Stomach (tissue), 8 donors: ENCODE measurements at regions not wholly inside any gene's neighbourhood (a gene's known extent, or its start where the extent isn't known, plus 50 kb on each side); places are given as distances from the start of the nearest gene placed in this dataset.
A peak's percentile ranks its signal among the peaks of the same experiment; 100 is the strongest.

Experiments
- DNase-seq, 2 donors: peaks; one replicate each; pipeline versions ENCODE4 v3.0.0 to v3.0.0-alpha.2; 2013 to 2019
- H3K27ac ChIP-seq, 5 donors: fragments of 200-600 bp in 4 of 5; sonication (generic) in 4 of 5; one replicate each; pipeline ENCODE4 v1.5.1; 2013 to 2019; ENCODE audit warnings: mild to moderate bottlenecking in 1 of 5, moderate library complexity in 1 of 5
- H3K27me3 ChIP-seq, 3 donors: fragments of 200-600 bp; sonication (generic); one replicate each; pipeline ENCODE4 v1.5.1; 2017 to 2019; ENCODE audit warnings: mixed run types in 1 of 3
- H3K36me3 ChIP-seq, 4 donors: fragments of 200-600 bp; sonication (generic); 1 replicate in 3 of 4; 2 replicates in 1 of 4; pipeline ENCODE4 v1.5.1; 2016 to 2019
- H3K4me1 ChIP-seq, 4 donors: fragments of 200-600 bp; sonication (generic); one replicate each; pipeline ENCODE4 v1.5.1; 2016 to 2019
- H3K4me3 ChIP-seq, 4 donors: fragments of 200-600 bp; sonication (generic) in 3 of 4; one replicate each; pipeline ENCODE4 v1.5.1; 2016 to 2019; ENCODE audit warnings: mild to moderate bottlenecking in 1 of 4
- H3K9me3 ChIP-seq, 4 donors: fragments of 200-600 bp; sonication (generic); one replicate each; pipeline ENCODE4 v1.5.1; 2016 to 2019
- CTCF ChIP-seq, 7 experiments: fragments of 450-650 bp in 4 of 7; fragments of 200-600 bp in 3 of 7; sonication (generic) in 3 of 7; IDR thresholded peaks; one replicate each; pipeline ENCODE4 v1.5.1; 2016 to 2019; ENCODE audit warnings: antibody characterized with exemption in 7 of 7, control low read depth in 2 of 7, mild to moderate bottlenecking in 1 of 7
- EP300 ChIP-seq: sonication (generic); formaldehyde crosslinking; IDR thresholded peaks from one replicate; pipeline ENCODE4 v1.6.1; 2017; ENCODE audit warnings: antibody characterized with exemption
- POLR2A ChIP-seq, 4 donors: fragments of 450-650 bp; IDR thresholded peaks; one replicate each; pipeline ENCODE4 v1.6.1; 2016; ENCODE audit warnings: antibody characterized with exemption in 4 of 4, control low read depth in 2 of 4, mild to moderate bottlenecking in 1 of 4, moderate library complexity in 1 of 4
- POLR2AphosphoS5 ChIP-seq, 3 donors: sonication (generic); formaldehyde crosslinking; IDR thresholded peaks; one replicate each; pipeline ENCODE4 v1.6.1; 2016; ENCODE audit warnings: antibody characterized with exemption in 3 of 3
- WGBS, 5 donors: extraction: QIAGEN DNeasy Blood & Tissue Kit in 3 of 5; methylation state at CpG; one replicate each; pipeline versions ENCODE4 v1.1.5 to v1.1.7; 2013 to 2018; 5-methylcytosine and 5-hydroxymethylcytosine counted together
- intact Hi-C: fragments of 100-400 bp; cut with DNase I; formaldehyde crosslinking; loops from one replicate; pipeline ENCODE4 v1.15.1; 2023; ENCODE audit warnings: low total_unique reads
- donor health status: healthy with polysubstance abuse.
- donor health status: Bipolar disorder and iron deficiency.
- donor health status: healthy.

- intact Hi-C loops: no loop called here
- TF ChIP-seq POLR2A (IDR thresholded peaks at IDR 0.05) (no peak), EP300 (no peak), POLR2AphosphoS5 (IDR thresholded peaks at IDR 0.05) (no peak), CTCF (IDR thresholded peaks at IDR 0.05) (no peak)
- 93 to 97% (median 95%) methylated on average over 13 of the region's 13 CpGs for WGBS, 5 donors
- no peaks in the 10 kb centered on the region for H3K9me3 ChIP-seq
- no peaks in the 10 kb centered on the region for H3K36me3 ChIP-seq
- DNase-seq: no peak
- peaks cover 5 to 14% (median 12%) of the 10 kb centered on the region in 4 donors for H3K4me1 ChIP-seq
- no peak overlapping the region for H3K4me3 ChIP-seq
- H3K27ac ChIP-seq: no peak overlapping the region
- H3K27me3 ChIP-seq: peaks cover 0 to 13% (median 0%) of the 10 kb centered on the region in 3 donors
Measured at GRCh38 chr11:69938206-69938605, 119.0 kb upstream of the FGF3 start.

DNA sequence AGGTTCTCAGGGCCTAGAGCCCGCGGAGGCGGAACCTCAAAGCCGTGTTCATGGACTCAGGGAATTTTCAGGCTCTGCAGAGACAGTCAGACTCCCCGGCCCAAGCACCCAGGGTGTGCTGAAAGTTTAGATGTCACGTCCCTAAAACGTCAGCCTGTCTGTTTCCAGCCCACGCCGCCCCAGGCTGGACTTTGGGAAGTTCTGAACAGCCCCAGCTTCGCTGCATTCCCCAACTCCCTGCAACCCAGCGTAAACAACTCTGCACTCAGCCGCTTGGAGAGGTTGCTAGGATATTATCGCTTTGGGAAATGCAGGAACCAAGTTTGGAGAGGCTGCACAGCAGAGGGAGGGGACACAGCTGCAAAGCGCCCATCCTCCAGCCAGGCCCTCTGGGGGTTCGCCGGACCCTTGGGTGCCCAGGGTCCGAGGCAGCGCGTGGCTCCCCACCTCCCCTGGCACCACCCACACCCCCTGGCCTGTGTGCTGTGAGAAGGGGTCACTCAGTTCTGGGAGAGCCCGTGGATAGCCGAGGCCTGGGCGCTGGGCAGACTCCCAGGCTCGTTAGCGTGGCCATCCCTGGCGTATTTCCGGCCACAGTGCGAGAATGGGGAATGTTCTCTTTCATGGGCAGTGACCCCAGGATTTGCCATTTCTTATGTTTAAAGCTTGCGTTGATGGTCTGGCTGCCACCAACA lies 120.5 kb upstream of the FGF3 start:
- peak; percentile 42 to 91 for DNase-seq
- intact Hi-C loops: no loop called here

GRCh38 chr11:69940246-69940610 lies 121.0 kb upstream of the FGF3 start:
- H3K27ac ChIP-seq: peak overlapping the region in 2 of 5 donors; percentile 54 to 58
- no peaks in the 10 kb centered on the region for H3K36me3 ChIP-seq
- H3K9me3 ChIP-seq: no peaks in the 10 kb centered on the region
- no peak for TF ChIP-seq EP300
- TF ChIP-seq POLR2A (IDR thresholded peaks at IDR 0.05): no peak
- no peak for TF ChIP-seq CTCF (IDR thresholded peaks at IDR 0.05)
- no peak for TF ChIP-seq POLR2AphosphoS5 (IDR thresholded peaks at IDR 0.05)
- H3K4me3 ChIP-seq: no peak overlapping the region
- H3K4me1 ChIP-seq: peaks cover 5 to 14% (median 12%) of the 10 kb centered on the region in 4 donors
- H3K27me3 ChIP-seq: peaks cover 0 to 28% (median 0%) of the 10 kb centered on the region in 3 donors
- no peak for DNase-seq
- WGBS, 5 donors: 70 to 85% (median 81%) methylated on average over 6 of the region's 6 CpGs
- intact Hi-C loops: no loop called here

More for the DNA sequence above, 120.5 kb upstream of the FGF3 start:
- no peaks in the 10 kb centered on the region for H3K36me3 ChIP-seq
- WGBS, 5 donors: 14 to 22% (median 20%) methylated on average over 16 to 28 of the region's 28 CpGs
- H3K27me3 ChIP-seq: peaks cover 0 to 27% (median 0%) of the 10 kb centered on the region in 3 donors
- peak overlapping the region in 3 of 4 donors; percentile 10 to 34 (median 19) for H3K4me3 ChIP-seq
- H3K4me1 ChIP-seq: peaks cover 5 to 14% (median 12%) of the 10 kb centered on the region in 4 donors
- TF ChIP-seq POLR2AphosphoS5 (IDR thresholded peaks at IDR 0.05) (peak in 1 of 3 donors; percentile 37), EP300 (no peak), POLR2A (IDR thresholded peaks at IDR 0.05) (no peak), CTCF (IDR thresholded peaks at IDR 0.05) (no peak)
- peak overlapping the region in 4 of 5 donors; percentile 30 to 58 (median 52) for H3K27ac ChIP-seq
- no peaks in the 10 kb centered on the region for H3K9me3 ChIP-seq

DNA sequence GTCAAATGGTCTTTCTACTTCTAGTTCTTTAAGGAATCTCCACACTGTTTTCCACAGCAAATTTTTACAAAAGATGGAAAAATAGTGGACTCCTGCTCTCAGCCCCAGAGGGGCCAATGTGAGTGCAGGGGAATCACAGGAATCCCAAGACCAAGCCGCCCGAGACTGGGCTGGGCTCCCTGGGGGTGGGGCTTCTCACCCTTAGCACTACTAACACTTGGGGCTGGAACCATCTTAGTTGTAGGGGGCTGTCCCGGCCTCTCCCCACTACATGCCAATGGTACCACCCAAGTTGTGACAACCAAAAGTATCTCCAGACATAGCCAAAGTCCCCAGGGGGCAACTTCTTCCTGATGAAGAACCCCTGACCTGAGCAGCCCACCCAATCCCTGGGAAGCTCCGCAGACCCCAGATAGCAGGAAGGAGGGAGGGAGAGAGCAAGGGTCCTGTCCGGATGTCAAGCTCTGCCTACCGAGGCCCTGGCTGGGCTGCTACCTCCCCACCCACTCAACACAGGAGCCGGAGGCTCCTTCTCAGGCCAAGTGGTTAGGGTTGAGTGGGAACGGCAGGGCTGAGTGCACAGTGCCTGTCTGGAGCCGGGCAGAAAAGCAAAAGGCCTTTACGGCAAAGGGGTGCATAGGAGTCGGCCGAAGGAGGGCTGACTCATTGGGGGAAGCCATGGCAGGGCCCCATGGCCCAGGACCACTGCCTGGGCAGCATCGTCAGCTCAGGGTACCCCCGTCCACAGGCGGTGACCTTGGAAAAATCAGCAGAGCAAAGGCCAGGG lies 122.5 kb upstream of the FGF3 start:
- Histone ChIP-seq H3K27ac (no peak overlapping the region), H3K9me3 (no peaks in the 10 kb centered on the region), H3K4me1 (peaks cover 5 to 14% (median 12%) of the 10 kb centered on the region in 4 donors), H3K4me3 (no peak overlapping the region), H3K36me3 (no peaks in the 10 kb centered on the region), H3K27me3 (peaks cover 0 to 28% (median 0%) of the 10 kb centered on the region in 3 donors)
- intact Hi-C loops: no loop called here
- no peak for TF ChIP-seq EP300
- TF ChIP-seq POLR2A (IDR thresholded peaks at IDR 0.05): no peak
- TF ChIP-seq CTCF (IDR thresholded peaks at IDR 0.05): no peak
- TF ChIP-seq POLR2AphosphoS5 (IDR thresholded peaks at IDR 0.05): no peak
- no peak for DNase-seq
- WGBS, 5 donors: 82 to 90% (median 89%) methylated on average over 10 to 15 of the region's 15 CpGs
